ENCODE measurements at regions not wholly inside any gene's neighbourhood (a gene's known extent, or its start where the extent isn't known, plus 50 kb on each side); places are given as distances from the start of the nearest gene placed in this dataset.
A peak's percentile ranks its signal among the peaks of the same experiment; 100 is the strongest.

DNA sequence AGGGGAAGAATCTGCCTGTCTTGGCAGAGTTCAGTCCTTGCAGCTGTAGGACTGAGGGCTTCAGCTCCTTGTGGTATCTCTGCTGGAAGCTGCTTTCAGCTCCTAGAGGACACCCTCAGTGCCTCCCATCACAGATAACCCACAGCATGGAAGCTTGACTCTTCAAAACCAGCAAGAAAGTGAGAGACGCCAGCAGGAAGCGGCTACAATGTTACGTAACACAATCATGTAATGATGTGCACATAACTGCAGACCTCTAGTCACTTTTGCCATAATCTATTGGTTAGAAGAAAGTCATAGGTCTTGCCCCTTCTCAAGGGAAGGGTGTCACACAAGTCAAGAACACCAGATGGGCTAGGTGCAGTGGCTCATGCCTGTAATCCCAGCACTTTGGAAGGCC, 69.1 kb upstream of the AFF3 start:
- H3K9ac ChIP-seq (ENCODE audit: insufficient read depth in 1 of 2, low read depth in 2 of 2, low read length in 2 of 2): no peak overlapping the region
- intact Hi-C loops (cut with micrococcal nuclease) (no loop called here), in situ Hi-C loops (cut with MboI) (no loop called here)
- BruUV-seq (replicated peaks): no TSS peak
- no peaks in the 10 kb centered on the region for H3K36me3 ChIP-seq (ENCODE audit: control insufficient read depth, insufficient read depth, low read length)
- no peak overlapping the region for H3K27ac ChIP-seq (ENCODE audit: extremely low read depth, low read depth, low read length)
- POLR2A ChIA-PET: interaction anchor here (0.8 kb wide), 1 partner anchor 14 kb away, joined by 3 read pairs; no protein-coding TSS in a partner anchor
- 2% methylated on average over 3 of the region's 3 CpGs for WGBS (ENCODE audit: insufficient coverage, low coverage, missing lambda C conversion rate)
- DNase-seq (ENCODE audit: extremely low read depth in 1 of 4, low spot score in 3 of 4): no peak
- H3K9me1 ChIP-seq (ENCODE audit: control insufficient read depth, insufficient read depth, low read length): no peaks in the 10 kb centered on the region
- H3K4me2 ChIP-seq (ENCODE audit: insufficient read depth, low read length): no peak overlapping the region
- H3K79me2 ChIP-seq (ENCODE audit: control insufficient read depth, insufficient read depth, low read length): no peaks in the 10 kb centered on the region
- CTCF ChIA-PET (ENCODE audit: low intra/inter-chr PET ratio): no interaction called here
- peak; percentile 49; the same call in 1 of the 2 replicates for TF ChIP-seq CEBPB (tag; IDR thresholded peaks at IDR 0.05)
- TF ChIP-seq NCOA1 (IDR thresholded peaks at IDR 0.05; ENCODE audit: low read depth): no peak
- TF ChIP-seq CEBPG (CRISPR knock-in tag; IDR thresholded peaks at IDR 0.05): no peak
- peak; percentile 70 to 76 for TF ChIP-seq CEBPG (tag; conservative IDR thresholded peaks at IDR 0.05 in 1 of 2, IDR thresholded peaks at IDR 0.05 in 1 of 2)
- H4K20me1 ChIP-seq (replicated peaks; ENCODE audit: control insufficient read depth, insufficient read depth, low read length): no peaks in the 10 kb centered on the region
- no peak overlapping the region for H2AFZ ChIP-seq (ENCODE audit: low read depth, low read length)
- no peaks in the 10 kb centered on the region for H3K9me3 ChIP-seq (replicated peaks; ENCODE audit: control insufficient read depth, insufficient read depth, low read depth, low read length)
- no peak overlapping the region for H3K4me3 ChIP-seq
- FAIRE-seq: peak; percentile 46
- H3K4me1 ChIP-seq (replicated peaks in 1 of 2; ENCODE audit: control insufficient read depth in 2 of 2, insufficient read depth in 2 of 2, low read length in 2 of 2): no peaks in the 10 kb centered on the region; a peak in 1 of 5 replicates
- no peak for ATAC-seq
- H3K27me3 ChIP-seq (ENCODE audit: control insufficient read depth in 2 of 2, insufficient read depth in 2 of 2, low read length in 2 of 2): peaks cover 11 to 48% of the 10 kb centered on the region in 2 experiments; a peak in 3 of 5 replicates

- TF ChIP-seq RAD21 (CRISPR knock-in tag; conservative IDR thresholded peaks at IDR 0.05 in 1 of 2, IDR thresholded peaks at IDR 0.05 in 1 of 2) (peak in 1 of 2 experiments; percentile 46; a peak in 2 of 4 replicates), BHLHE40 (IDR thresholded peaks at IDR 0.05; ENCODE audit: low read length) (no peak)
- TF ChIP-seq, protein P1, sequence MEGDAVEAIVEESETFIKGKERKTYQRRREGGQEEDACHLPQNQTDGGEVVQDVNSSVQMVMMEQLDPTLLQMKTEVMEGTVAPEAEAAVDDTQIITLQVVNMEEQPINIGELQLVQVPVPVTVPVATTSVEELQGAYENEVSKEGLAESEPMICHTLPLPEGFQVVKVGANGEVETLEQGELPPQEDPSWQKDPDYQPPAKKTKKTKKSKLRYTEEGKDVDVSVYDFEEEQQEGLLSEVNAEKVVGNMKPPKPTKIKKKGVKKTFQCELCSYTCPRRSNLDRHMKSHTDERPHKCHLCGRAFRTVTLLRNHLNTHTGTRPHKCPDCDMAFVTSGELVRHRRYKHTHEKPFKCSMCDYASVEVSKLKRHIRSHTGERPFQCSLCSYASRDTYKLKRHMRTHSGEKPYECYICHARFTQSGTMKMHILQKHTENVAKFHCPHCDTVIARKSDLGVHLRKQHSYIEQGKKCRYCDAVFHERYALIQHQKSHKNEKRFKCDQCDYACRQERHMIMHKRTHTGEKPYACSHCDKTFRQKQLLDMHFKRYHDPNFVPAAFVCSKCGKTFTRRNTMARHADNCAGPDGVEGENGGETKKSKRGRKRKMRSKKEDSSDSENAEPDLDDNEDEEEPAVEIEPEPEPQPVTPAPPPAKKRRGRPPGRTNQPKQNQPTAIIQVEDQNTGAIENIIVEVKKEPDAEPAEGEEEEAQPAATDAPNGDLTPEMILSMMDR (IDR thresholded peaks at IDR 0.05 in 2 of 3, conservative IDR thresholded peaks at IDR 0.05 in 1 of 3; ENCODE audit: insufficient read depth in 2 of 3, low read depth in 1 of 3, low read length in 3 of 3): peak in 1 of 3 experiments; percentile 19; a peak in 1 of 6 replicates
- DNase-seq (ENCODE audit: extremely low read depth in 1 of 4, low spot score in 3 of 4) (no peak), ATAC-seq (no peak), FAIRE-seq (no peak)
- BruUV-seq (replicated peaks): no TSS peak
- intact Hi-C loops (cut with micrococcal nuclease): no loop called here
- no peak overlapping the region for H3K4me2 ChIP-seq (ENCODE audit: insufficient read depth, low read length)
- WGBS (ENCODE audit: insufficient coverage, low coverage, missing lambda C conversion rate): under 1% methylated on average over 13 of the region's 13 CpGs
- H3K36me3 ChIP-seq (ENCODE audit: control insufficient read depth, insufficient read depth, low read length): no peaks in the 10 kb centered on the region
- ChIA-PET POLR2A (no interaction called here), CTCF (ENCODE audit: low intra/inter-chr PET ratio) (no interaction called here)
- H3K9me3 ChIP-seq (replicated peaks; ENCODE audit: control insufficient read depth, insufficient read depth, low read depth, low read length): no peaks in the 10 kb centered on the region
- peaks cover 10 to 37% of the 10 kb centered on the region in 2 experiments for H3K27me3 ChIP-seq (ENCODE audit: control insufficient read depth in 2 of 2, insufficient read depth in 2 of 2, low read length in 2 of 2)
- H3K4me3 ChIP-seq: no peak overlapping the region
- no peak overlapping the region for H3K9ac ChIP-seq (ENCODE audit: insufficient read depth in 1 of 2, low read depth in 2 of 2, low read length in 2 of 2)
- in situ Hi-C loops (cut with MboI): no loop called here
- H4K20me1 ChIP-seq (replicated peaks; ENCODE audit: control insufficient read depth, insufficient read depth, low read length): no peaks in the 10 kb centered on the region
- no peak overlapping the region for H3K27ac ChIP-seq (ENCODE audit: extremely low read depth, low read depth, low read length)
- H3K9me1 ChIP-seq (ENCODE audit: control insufficient read depth, insufficient read depth, low read length): no peaks in the 10 kb centered on the region
- no peaks in the 10 kb centered on the region for H3K79me2 ChIP-seq (ENCODE audit: control insufficient read depth, insufficient read depth, low read length)
- no peak overlapping the region for H2AFZ ChIP-seq (ENCODE audit: low read depth, low read length)
- H3K4me1 ChIP-seq (replicated peaks in 1 of 2; ENCODE audit: control insufficient read depth in 2 of 2, insufficient read depth in 2 of 2, low read length in 2 of 2): no peaks in the 10 kb centered on the region
Measured at GRCh38 chr2:100208141-100208770, 65.9 kb upstream of the AFF3 start.
